Esophagus muscularis mucosa (tissue), 4 donors: ENCODE measurements at regions not wholly inside any gene's neighbourhood (a gene's known extent, or its start where the extent isn't known, plus 50 kb on each side); places are given as distances from the start of the nearest gene placed in this dataset.

Source experiments
- DNase-seq: peaks from one replicate; pipeline ENCODE4 v3.0.0-alpha.2; 2017; ENCODE audit errors: extremely low spot score
- H3K27ac ChIP-seq, 4 donors: fragments of 200-600 bp; sonication (generic); replicated peaks in 1 of 4; 1 replicate in 3 of 4; 2 replicates in 1 of 4; pipeline ENCODE4 v1.5.1; 2016 to 2019; ENCODE audit warnings: mild to moderate bottlenecking in 1 of 4
- H3K27me3 ChIP-seq, 4 donors: fragments of 200-600 bp; sonication (generic); one replicate each; pipeline versions ENCODE4 v1.5.1 to v1.6.0; 2016 to 2019
- H3K36me3 ChIP-seq, 4 donors: fragments of 200-600 bp; sonication (generic); one replicate each; pipeline ENCODE4 v1.5.1; 2016 to 2019
- H3K4me1 ChIP-seq, 4 donors: fragments of 200-600 bp; sonication (generic); one replicate each; pipeline ENCODE4 v1.5.1; 2016 to 2019
- H3K4me3 ChIP-seq, 4 donors: fragments of 200-600 bp; sonication (generic); 1 replicate in 2 of 4; 2 replicates in 2 of 4; pipeline ENCODE4 v1.5.1; 2016 to 2019; ENCODE audit warnings: mild to moderate bottlenecking in 4 of 4, moderate library complexity in 1 of 4
- H3K9me3 ChIP-seq, 4 donors: fragments of 200-600 bp; sonication (generic); 1 replicate in 3 of 4; 2 replicates in 1 of 4; pipeline ENCODE4 v1.5.1; 2016 to 2019
- EP300 ChIP-seq: sonication (generic); formaldehyde crosslinking; IDR thresholded peaks from one replicate; pipeline ENCODE4 v1.6.1; 2017; ENCODE audit warnings: antibody characterized with exemption
- POLR2A ChIP-seq: fragments of 450-650 bp; IDR thresholded peaks from one replicate; pipeline ENCODE4 v1.6.1; 2017; ENCODE audit warnings: antibody characterized with exemption, moderate library complexity, mild to moderate bottlenecking, low read depth
- POLR2AphosphoS5 ChIP-seq, 2 donors: sonication (generic); formaldehyde crosslinking; IDR thresholded peaks; one replicate each; pipeline ENCODE4 v1.6.1; 2017; ENCODE audit warnings: antibody characterized with exemption in 2 of 2
- WGBS: methylation state at CpG from one replicate; pipeline ENCODE4 v1.1.5; 2018; 5-methylcytosine and 5-hydroxymethylcytosine counted together
- intact Hi-C: fragments of 100-400 bp; cut with DNase I; formaldehyde crosslinking; loops from one replicate; pipeline ENCODE4 v1.15.1; 2023
- TF ChIP-seq, protein P1 (sequence below), 3 experiments: fragments of 200-600 bp in 2 of 3; fragments of 450-650 bp in 1 of 3; sonication (generic) in 2 of 3; IDR thresholded peaks; one replicate each; pipeline ENCODE4 v1.5.1; 2017 to 2019; ENCODE audit warnings: antibody characterized with exemption in 3 of 3, mild to moderate bottlenecking in 2 of 3, moderate library complexity in 1 of 3

DNA sequence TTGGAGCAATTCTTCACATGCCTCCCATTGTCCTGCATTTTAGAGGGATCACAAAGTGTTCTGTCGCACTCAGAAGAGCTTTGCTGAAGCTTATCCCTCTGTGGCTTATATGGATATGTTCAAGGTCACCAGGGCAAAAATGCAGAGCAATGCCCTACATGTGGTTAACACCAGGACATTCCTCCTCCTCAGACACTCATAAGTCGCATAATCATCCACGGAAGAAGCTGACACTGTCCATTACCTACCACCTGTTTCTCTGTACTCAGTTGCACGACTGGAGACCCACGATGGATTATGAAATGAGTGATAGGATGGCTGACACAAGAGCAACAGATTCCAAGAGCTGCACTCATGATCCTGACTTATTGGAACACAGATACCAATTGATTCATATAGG, 68.7 kb upstream of the PRDX4 start:
- no peaks in the 10 kb centered on the region for H3K27me3 ChIP-seq
- intact Hi-C loops: no loop called here
- no peak overlapping the region for H3K4me3 ChIP-seq
- TF ChIP-seq EP300: no peak
- TF ChIP-seq, protein P1, sequence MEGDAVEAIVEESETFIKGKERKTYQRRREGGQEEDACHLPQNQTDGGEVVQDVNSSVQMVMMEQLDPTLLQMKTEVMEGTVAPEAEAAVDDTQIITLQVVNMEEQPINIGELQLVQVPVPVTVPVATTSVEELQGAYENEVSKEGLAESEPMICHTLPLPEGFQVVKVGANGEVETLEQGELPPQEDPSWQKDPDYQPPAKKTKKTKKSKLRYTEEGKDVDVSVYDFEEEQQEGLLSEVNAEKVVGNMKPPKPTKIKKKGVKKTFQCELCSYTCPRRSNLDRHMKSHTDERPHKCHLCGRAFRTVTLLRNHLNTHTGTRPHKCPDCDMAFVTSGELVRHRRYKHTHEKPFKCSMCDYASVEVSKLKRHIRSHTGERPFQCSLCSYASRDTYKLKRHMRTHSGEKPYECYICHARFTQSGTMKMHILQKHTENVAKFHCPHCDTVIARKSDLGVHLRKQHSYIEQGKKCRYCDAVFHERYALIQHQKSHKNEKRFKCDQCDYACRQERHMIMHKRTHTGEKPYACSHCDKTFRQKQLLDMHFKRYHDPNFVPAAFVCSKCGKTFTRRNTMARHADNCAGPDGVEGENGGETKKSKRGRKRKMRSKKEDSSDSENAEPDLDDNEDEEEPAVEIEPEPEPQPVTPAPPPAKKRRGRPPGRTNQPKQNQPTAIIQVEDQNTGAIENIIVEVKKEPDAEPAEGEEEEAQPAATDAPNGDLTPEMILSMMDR (IDR thresholded peaks at IDR 0.05): no peak
- TF ChIP-seq POLR2A: no peak
- TF ChIP-seq POLR2AphosphoS5 (IDR thresholded peaks at IDR 0.05): no peak
- DNase-seq: no peak
- H3K9me3 ChIP-seq: no peaks in the 10 kb centered on the region
- WGBS: 75% methylated on average over 5 of the region's 5 CpGs
- H3K36me3 ChIP-seq: no peaks in the 10 kb centered on the region
- H3K27ac ChIP-seq: no peak overlapping the region
- no peaks in the 10 kb centered on the region for H3K4me1 ChIP-seq

DNA sequence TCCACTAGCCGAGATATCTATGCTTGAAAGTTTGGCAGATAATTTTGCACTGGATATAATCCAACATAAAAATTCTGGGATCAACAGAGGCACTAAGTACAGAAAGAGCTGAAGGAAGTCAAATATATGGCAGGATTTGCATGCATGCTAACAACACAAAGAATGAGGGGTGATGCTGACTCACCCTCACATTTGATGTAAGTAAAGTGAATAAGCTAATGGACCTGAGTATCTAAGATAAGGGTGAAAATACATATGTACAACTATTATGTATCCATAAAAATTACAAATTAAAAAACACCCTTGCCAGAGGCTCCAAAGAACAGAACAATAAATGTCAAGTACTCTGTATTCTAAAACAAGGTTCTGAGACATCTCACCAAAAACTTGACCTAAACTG, 63.8 kb upstream of the PRDX4 start:
- no peaks in the 10 kb centered on the region for H3K4me1 ChIP-seq
- DNase-seq: no peak
- H3K4me3 ChIP-seq: no peak overlapping the region
- intact Hi-C loops: no loop called here
- no peaks in the 10 kb centered on the region for H3K9me3 ChIP-seq
- TF ChIP-seq, protein P1 (IDR thresholded peaks at IDR 0.05): no peak
- TF ChIP-seq POLR2AphosphoS5 (IDR thresholded peaks at IDR 0.05): no peak
- no peak for TF ChIP-seq POLR2A
- H3K27ac ChIP-seq: no peak overlapping the region
- no peaks in the 10 kb centered on the region for H3K36me3 ChIP-seq
- no peaks in the 10 kb centered on the region for H3K27me3 ChIP-seq
- 64% methylated on average over 1 of the region's 1 CpG for WGBS

DNA sequence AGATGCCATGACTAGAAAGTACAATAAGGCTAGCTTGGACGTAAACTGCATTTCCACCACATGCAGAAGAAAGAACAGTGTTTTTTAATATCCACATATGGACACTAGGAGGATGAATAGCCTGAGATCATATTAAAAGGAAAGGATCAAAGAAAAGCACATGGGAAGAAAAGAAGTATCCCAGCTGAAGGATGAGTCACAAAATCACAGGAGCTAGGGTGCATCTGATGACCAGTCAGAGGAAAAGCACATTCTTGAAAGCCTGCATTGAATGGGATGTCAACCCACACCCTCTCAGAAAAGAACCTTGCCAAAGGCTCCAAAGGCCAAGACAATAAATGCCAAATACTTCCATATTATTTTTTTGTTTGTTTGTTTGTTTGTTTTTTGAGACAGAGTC, 56.8 kb upstream of the PRDX4 start:
- H3K27me3 ChIP-seq: no peaks in the 10 kb centered on the region
- no peaks in the 10 kb centered on the region for H3K9me3 ChIP-seq
- H3K4me3 ChIP-seq: no peak overlapping the region
- no peak overlapping the region for H3K27ac ChIP-seq
- 52% methylated on average over 1 of the region's 1 CpG for WGBS
- no peak for DNase-seq
- H3K4me1 ChIP-seq: no peaks in the 10 kb centered on the region
- no peaks in the 10 kb centered on the region for H3K36me3 ChIP-seq
- intact Hi-C loops: no loop called here
- TF ChIP-seq, protein P1 (IDR thresholded peaks at IDR 0.05): no peak
- TF ChIP-seq EP300: no peak
- no peak for TF ChIP-seq POLR2A
- TF ChIP-seq POLR2AphosphoS5 (IDR thresholded peaks at IDR 0.05): no peak

DNA sequence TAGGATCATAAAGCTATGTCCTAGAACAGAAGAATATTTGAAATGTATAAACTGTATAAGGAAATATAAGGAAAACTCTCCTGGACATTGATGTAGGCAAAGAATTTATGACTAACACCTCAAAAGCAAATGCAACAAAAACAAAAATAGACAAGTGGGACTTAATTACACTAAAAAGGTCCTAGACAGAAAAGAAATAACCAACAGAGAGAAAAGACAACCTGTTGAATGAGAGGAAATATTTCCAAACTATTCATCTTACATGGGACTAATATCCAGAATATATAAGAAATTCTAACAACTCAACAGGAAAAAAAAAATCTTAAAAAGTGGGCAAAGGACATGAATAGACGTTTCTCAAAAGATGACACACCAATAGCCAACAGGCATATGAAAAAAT, 54.4 kb upstream of the PRDX4 start:
- H3K4me1 ChIP-seq: no peaks in the 10 kb centered on the region
- DNase-seq: no peak
- H3K9me3 ChIP-seq: no peaks in the 10 kb centered on the region
- H3K4me3 ChIP-seq: no peak overlapping the region
- no peaks in the 10 kb centered on the region for H3K36me3 ChIP-seq
- 78% methylated on average over 1 of the region's 1 CpG for WGBS
- H3K27me3 ChIP-seq: no peaks in the 10 kb centered on the region
- no peak for TF ChIP-seq POLR2A
- intact Hi-C loops: no loop called here
- no peak overlapping the region for H3K27ac ChIP-seq

DNA sequence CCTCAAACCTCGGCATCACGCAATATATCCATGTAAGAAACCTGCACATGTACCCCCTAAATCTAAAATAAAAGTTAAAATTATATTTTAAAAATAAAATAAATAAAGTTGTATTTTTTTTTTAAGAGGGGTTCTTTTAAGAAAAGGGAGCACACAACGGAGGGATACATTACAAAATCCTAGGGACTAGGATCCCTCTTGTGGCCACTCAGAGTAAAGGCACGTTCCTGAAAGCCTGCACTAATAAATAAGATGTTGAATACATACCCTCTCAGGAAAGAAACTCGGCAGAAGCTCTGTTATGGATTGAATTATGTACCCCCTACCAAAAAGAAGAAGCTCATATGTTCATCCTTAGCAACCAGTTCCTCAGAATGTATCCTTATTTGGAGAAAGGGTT, 50.9 kb upstream of the PRDX4 start:
- intact Hi-C loops: no loop called here
- H3K4me1 ChIP-seq: no peaks in the 10 kb centered on the region
- no peaks in the 10 kb centered on the region for H3K36me3 ChIP-seq
- no peak for DNase-seq
- no peaks in the 10 kb centered on the region for H3K9me3 ChIP-seq
- H3K27ac ChIP-seq: no peak overlapping the region
- H3K27me3 ChIP-seq: no peaks in the 10 kb centered on the region
- H3K4me3 ChIP-seq: no peak overlapping the region
- TF ChIP-seq EP300: no peak
- TF ChIP-seq, protein P1 (IDR thresholded peaks at IDR 0.05): peak; percentile 45 to 62 (median 46)
- no peak for TF ChIP-seq POLR2A
- WGBS: 34% methylated on average over 5 of the region's 5 CpGs
